HG03442 (cell line): ENCODE measurements at regions not wholly inside any gene's neighbourhood (a gene's known extent, or its start where the extent isn't known, plus 50 kb on each side); places are given as distances from the start of the nearest gene placed in this dataset.

Experiments
- ATAC-seq: cut with Tn5 transposase; IDR thresholded peaks from one replicate; pipeline ENCODE4 v1.9.1; 2021; ENCODE audit warnings: mild to moderate bottlenecking, moderate library complexity; ENCODE audit not compliant: unreplicated experiment

- no peak for ATAC-seq
Measured at GRCh38 chr10:44064987-44065787, 319.7 kb downstream of the CXCL12 start.

- no peak for ATAC-seq
Measured at GRCh38 chr10:44064317-44064716, 320.6 kb downstream of the CXCL12 start.

- no peak for ATAC-seq
Measured at GRCh38 chr10:44063686-44064085, 321.2 kb downstream of the CXCL12 start.

- ATAC-seq: no peak
Measured at GRCh38 chr10:44060719-44061118, 324.2 kb downstream of the CXCL12 start.

- ATAC-seq: no peak
Measured at GRCh38 chr10:44060221-44060620, 324.7 kb downstream of the CXCL12 start.

- no peak for ATAC-seq
Measured at GRCh38 chr10:44058259-44058658, 326.6 kb downstream of the CXCL12 start.

GRCh38 chr10:44056967-44057805 lies 327.7 kb downstream of the CXCL12 start:
- ATAC-seq: no peak

- no peak for ATAC-seq
Measured at GRCh38 chr10:44056206-44056605, 328.7 kb downstream of the CXCL12 start.

- no peak for ATAC-seq
Measured at GRCh38 chr10:44054046-44054445, 330.9 kb downstream of the CXCL12 start.

- ATAC-seq: no peak
Measured at GRCh38 chr10:44053391-44053790, 331.5 kb downstream of the CXCL12 start.

GRCh38 chr10:44051584-44052385 lies 333.1 kb downstream of the CXCL12 start:
- ATAC-seq: no peak

GRCh38 chr10:44051091-44051490 lies 333.8 kb downstream of the CXCL12 start:
- ATAC-seq: no peak

GRCh38 chr10:44049301-44050015 lies 335.4 kb downstream of the CXCL12 start:
- ATAC-seq: no peak

- ATAC-seq: no peak
Measured at GRCh38 chr10:44047361-44047760, 337.5 kb downstream of the CXCL12 start.

- no peak for ATAC-seq
Measured at GRCh38 chr10:44046605-44047004, 338.3 kb downstream of the CXCL12 start.

GRCh38 chr10:44045020-44045419 lies 339.9 kb downstream of the CXCL12 start:
- ATAC-seq: no peak

- no peak for ATAC-seq
Measured at GRCh38 chr10:44044549-44044948, 340.3 kb downstream of the CXCL12 start.

- no peak for ATAC-seq
Measured at GRCh38 chr10:44043646-44044375, 341.1 kb downstream of the CXCL12 start.

- no peak for ATAC-seq
Measured at GRCh38 chr10:44042926-44043602, 341.8 kb downstream of the CXCL12 start.
